ENCODE measurements at regions not wholly inside any gene's neighbourhood (a gene's known extent, or its start where the extent isn't known, plus 50 kb on each side); places are given as distances from the start of the nearest gene placed in this dataset.

DNA sequence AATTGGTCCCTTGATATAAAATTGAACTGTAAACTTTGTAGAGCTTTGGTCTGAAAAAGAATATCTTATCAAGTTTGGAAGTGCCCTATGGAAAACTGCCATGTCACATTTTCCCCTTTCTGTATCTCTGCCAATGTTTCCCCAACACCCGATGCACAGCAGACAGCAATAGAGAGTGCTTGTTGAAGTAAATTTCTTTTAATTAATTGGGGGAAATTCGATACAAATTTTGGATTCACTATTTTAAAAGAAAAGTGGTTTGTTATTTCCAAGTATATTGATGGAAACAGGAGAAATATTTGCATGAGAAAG is 208.1 kb downstream of the OGFRL1 start (continued):
- TF ChIP-seq ZNF585B (tag by site-specific recombination; IDR thresholded peaks at IDR 0.05) (no peak), ZNF341 (tag by site-specific recombination; IDR thresholded peaks at IDR 0.05; ENCODE audit: low read depth) (no peak), ZNF707 (tag by site-specific recombination; IDR thresholded peaks at IDR 0.05) (no peak), BCL11B (tag by site-specific recombination; IDR thresholded peaks at IDR 0.05; ENCODE audit: low read depth) (no peak), ZNF549 (tag by site-specific recombination; IDR thresholded peaks at IDR 0.05) (no peak), BCL11A (tag by site-specific recombination; IDR thresholded peaks at IDR 0.05; ENCODE audit: low read depth) (no peak), ZNF311 (tag by site-specific recombination; IDR thresholded peaks at IDR 0.05; ENCODE audit: borderline replicate concordance) (no peak)
- TF ChIP-seq, protein P1, sequence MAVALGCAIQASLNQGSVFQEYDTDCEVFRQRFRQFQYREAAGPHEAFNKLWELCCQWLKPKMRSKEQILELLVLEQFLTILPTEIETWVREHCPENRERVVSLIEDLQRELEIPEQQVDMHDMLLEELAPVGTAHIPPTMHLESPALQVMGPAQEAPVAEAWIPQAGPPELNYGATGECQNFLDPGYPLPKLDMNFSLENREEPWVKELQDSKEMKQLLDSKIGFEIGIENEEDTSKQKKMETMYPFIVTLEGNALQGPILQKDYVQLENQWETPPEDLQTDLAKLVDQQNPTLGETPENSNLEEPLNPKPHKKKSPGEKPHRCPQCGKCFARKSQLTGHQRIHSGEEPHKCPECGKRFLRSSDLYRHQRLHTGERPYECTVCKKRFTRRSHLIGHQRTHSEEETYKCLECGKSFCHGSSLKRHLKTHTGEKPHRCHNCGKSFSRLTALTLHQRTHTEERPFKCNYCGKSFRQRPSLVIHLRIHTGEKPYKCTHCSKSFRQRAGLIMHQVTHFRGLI (tag by site-specific recombination; IDR thresholded peaks at IDR 0.05) = no peak

DNA sequence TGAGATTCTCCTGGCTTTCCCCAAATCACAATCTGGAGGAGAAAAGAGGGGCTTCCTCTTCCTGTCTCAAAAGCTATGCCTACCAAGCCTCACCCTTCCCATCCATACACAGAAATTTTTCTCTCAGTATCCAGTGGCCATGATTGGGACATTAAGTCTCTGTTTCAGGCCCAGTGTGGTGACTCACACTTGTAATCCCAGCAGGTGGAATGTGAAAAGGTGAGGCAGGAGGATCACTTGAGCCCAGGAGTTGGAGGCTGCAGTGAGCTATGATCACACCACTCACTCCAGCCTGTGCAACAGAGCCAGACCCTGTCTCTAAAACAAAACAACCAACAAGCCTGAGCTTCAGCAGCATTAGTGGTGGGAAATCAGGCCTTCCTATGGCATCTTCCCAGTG is 210.0 kb downstream of the OGFRL1 start:
- Histone ChIP-seq H3K4me3 (ENCODE audit: low read depth, low read length) (no peak overlapping the region), H3K27ac (ENCODE audit: extremely low read depth, low read depth, low read length) (no peak overlapping the region), H3K4me1 (ENCODE audit: control insufficient read depth, insufficient read depth, low read length) (peaks cover 7% of the 10 kb centered on the region; the same call in 1 of the 2 replicates), H3K36me3 (ENCODE audit: control insufficient read depth in 2 of 2, insufficient read depth in 1 of 2, low read length in 2 of 2) (no peaks in the 10 kb centered on the region), H3K9me3 (ENCODE audit: control insufficient read depth, insufficient read depth, low read depth, low read length) (no peaks in the 10 kb centered on the region)
- TF ChIP-seq ZNF768 (tag by site-specific recombination; IDR thresholded peaks at IDR 0.05) (no peak), ZNF341 (tag by site-specific recombination; IDR thresholded peaks at IDR 0.05; ENCODE audit: low read depth) (no peak), ZNF561 (tag by site-specific recombination; IDR thresholded peaks at IDR 0.05; ENCODE audit: borderline replicate concordance) (no peak), ZBTB21 (tag by site-specific recombination; IDR thresholded peaks at IDR 0.05) (no peak), ZNF239 (tag by site-specific recombination; IDR thresholded peaks at IDR 0.05) (no peak), ZNF292 (tag by site-specific recombination; IDR thresholded peaks at IDR 0.05; ENCODE audit: borderline replicate concordance, low read depth) (no peak), ZNF623 (tag by site-specific recombination; IDR thresholded peaks at IDR 0.05) (no peak), ZXDB (tag by site-specific recombination; IDR thresholded peaks at IDR 0.05) (no peak), ZNF211 (tag by site-specific recombination; IDR thresholded peaks at IDR 0.05; ENCODE audit: low read depth) (no peak), ZNF132 (tag by site-specific recombination; IDR thresholded peaks at IDR 0.05; ENCODE audit: borderline replicate concordance) (no peak), TCF7L2 (IDR thresholded peaks at IDR 0.05; ENCODE audit: borderline replicate concordance, low read depth, low read length) (no peak)
- TF ChIP-seq, protein P2, sequence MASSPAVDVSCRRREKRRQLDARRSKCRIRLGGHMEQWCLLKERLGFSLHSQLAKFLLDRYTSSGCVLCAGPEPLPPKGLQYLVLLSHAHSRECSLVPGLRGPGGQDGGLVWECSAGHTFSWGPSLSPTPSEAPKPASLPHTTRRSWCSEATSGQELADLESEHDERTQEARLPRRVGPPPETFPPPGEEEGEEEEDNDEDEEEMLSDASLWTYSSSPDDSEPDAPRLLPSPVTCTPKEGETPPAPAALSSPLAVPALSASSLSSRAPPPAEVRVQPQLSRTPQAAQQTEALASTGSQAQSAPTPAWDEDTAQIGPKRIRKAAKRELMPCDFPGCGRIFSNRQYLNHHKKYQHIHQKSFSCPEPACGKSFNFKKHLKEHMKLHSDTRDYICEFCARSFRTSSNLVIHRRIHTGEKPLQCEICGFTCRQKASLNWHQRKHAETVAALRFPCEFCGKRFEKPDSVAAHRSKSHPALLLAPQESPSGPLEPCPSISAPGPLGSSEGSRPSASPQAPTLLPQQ (tag by site-specific recombination; IDR thresholded peaks at IDR 0.05) = no peak
- TF ChIP-seq, protein P3, sequence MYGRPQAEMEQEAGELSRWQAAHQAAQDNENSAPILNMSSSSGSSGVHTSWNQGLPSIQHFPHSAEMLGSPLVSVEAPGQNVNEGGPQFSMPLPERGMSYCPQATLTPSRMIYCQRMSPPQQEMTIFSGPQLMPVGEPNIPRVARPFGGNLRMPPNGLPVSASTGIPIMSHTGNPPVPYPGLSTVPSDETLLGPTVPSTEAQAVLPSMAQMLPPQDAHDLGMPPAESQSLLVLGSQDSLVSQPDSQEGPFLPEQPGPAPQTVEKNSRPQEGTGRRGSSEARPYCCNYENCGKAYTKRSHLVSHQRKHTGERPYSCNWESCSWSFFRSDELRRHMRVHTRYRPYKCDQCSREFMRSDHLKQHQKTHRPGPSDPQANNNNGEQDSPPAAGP (tag by site-specific recombination; IDR thresholded peaks at IDR 0.05) = no peak
- TF ChIP-seq, protein P4, sequence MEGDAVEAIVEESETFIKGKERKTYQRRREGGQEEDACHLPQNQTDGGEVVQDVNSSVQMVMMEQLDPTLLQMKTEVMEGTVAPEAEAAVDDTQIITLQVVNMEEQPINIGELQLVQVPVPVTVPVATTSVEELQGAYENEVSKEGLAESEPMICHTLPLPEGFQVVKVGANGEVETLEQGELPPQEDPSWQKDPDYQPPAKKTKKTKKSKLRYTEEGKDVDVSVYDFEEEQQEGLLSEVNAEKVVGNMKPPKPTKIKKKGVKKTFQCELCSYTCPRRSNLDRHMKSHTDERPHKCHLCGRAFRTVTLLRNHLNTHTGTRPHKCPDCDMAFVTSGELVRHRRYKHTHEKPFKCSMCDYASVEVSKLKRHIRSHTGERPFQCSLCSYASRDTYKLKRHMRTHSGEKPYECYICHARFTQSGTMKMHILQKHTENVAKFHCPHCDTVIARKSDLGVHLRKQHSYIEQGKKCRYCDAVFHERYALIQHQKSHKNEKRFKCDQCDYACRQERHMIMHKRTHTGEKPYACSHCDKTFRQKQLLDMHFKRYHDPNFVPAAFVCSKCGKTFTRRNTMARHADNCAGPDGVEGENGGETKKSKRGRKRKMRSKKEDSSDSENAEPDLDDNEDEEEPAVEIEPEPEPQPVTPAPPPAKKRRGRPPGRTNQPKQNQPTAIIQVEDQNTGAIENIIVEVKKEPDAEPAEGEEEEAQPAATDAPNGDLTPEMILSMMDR (tag by site-specific recombination; IDR thresholded peaks at IDR 0.05) = no peak
- TF ChIP-seq, protein P5, sequence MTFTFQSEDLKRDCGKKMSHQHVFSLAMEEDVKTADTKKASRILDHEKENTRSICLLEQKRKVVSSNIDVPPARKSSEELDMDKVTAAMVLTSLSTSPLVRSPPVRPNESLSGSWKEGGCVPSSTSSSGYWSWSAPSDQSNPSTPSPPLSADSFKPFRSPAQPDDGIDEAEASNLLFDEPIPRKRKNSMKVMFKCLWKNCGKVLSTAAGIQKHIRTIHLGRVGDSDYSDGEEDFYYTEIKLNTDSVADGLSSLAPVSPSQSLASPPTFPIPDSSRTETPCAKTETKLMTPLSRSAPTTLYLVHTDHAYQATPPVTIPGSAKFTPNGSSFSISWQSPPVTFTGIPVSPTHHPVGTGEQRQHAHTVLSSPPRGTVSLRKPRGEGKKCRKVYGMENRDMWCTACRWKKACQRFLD (tag by site-specific recombination; IDR thresholded peaks at IDR 0.05) = no peak
- ChIA-PET POLR2A (no interaction called here), CTCF (interaction anchor here (0.5 kb wide), 1 partner anchor 380 kb away, joined by 3 read pairs; no protein-coding TSS in a partner anchor)
